SK-N-SH treated with all-trans-retinoic acid at 6 μM for 48 hours (cell line): ENCODE measurements at regions not wholly inside any gene's neighbourhood (a gene's known extent, or its start where the extent isn't known, plus 50 kb on each side); places are given as distances from the start of the nearest gene placed in this dataset.

Experiments
- BACH2 ChIP-seq: fragments of 250-450 bp; sonication (Bioruptor Pico); IDR thresholded peaks from 2 replicates; pipeline ENCODE4 v1.9.0; 2021; ENCODE audit warnings: mild to moderate bottlenecking, borderline replicate concordance
- CREB5 ChIP-seq: fragments of 250-450 bp; sonication (Bioruptor Pico); IDR thresholded peaks from 2 replicates; pipeline ENCODE4 v1.5.1; 2020; ENCODE audit warnings: low read depth, mild to moderate bottlenecking, moderate library complexity
- ESRRG ChIP-seq: fragments of 250-450 bp; sonication (Bioruptor Pico); IDR thresholded peaks from 2 replicates; pipeline ENCODE4 v1.6.1; 2021; ENCODE audit warnings: mild to moderate bottlenecking
- GLIS3 ChIP-seq: fragments of 250-450 bp; sonication (Bioruptor Pico); IDR thresholded peaks from 2 replicates; pipeline ENCODE4 v1.5.0; 2020; ENCODE audit warnings: mild to moderate bottlenecking, moderate library complexity
- OSR1 ChIP-seq: fragments of 250-450 bp; sonication (Bioruptor Pico); IDR thresholded peaks from 2 replicates; pipeline ENCODE4 v1.8.0; 2022; ENCODE audit warnings: moderate library complexity, mild to moderate bottlenecking, inconsistent platforms
- PATZ1 ChIP-seq: fragments of 250-450 bp; sonication (Bioruptor Pico); IDR thresholded peaks from 2 replicates; pipeline ENCODE4 v1.8.0; 2020; ENCODE audit warnings: mild to moderate bottlenecking, moderate library complexity, borderline replicate concordance
- RARB ChIP-seq: fragments of 250-450 bp; sonication (Bioruptor Pico); IDR thresholded peaks from 2 replicates; pipeline ENCODE4 v1.8.0; 2021; ENCODE audit warnings: mild to moderate bottlenecking, moderate library complexity
- TCF4 ChIP-seq: fragments of 250-450 bp; sonication (Bioruptor Pico); IDR thresholded peaks from 2 replicates; pipeline ENCODE4 v1.8.0; 2021; ENCODE audit warnings: mild to moderate bottlenecking, moderate library complexity, borderline replicate concordance
- TOX ChIP-seq: fragments of 250-450 bp; sonication (Bioruptor Pico); IDR thresholded peaks from 2 replicates; pipeline ENCODE4 v1.8.0; 2021; ENCODE audit warnings: mild to moderate bottlenecking, moderate library complexity, borderline replicate concordance
- TSHZ2 ChIP-seq: fragments of 250-450 bp; sonication (Bioruptor Pico); IDR thresholded peaks from 2 replicates; pipeline ENCODE4 v1.5.0; 2020; ENCODE audit warnings: mild to moderate bottlenecking, moderate library complexity
- ZC3H10 ChIP-seq: fragments of 250-450 bp; sonication (Bioruptor Pico); IDR thresholded peaks from 2 replicates; pipeline ENCODE4 v1.5.1; 2021; ENCODE audit warnings: mild to moderate bottlenecking, moderate library complexity
- ZFP3 ChIP-seq: fragments of 250-450 bp; sonication (Bioruptor Pico); IDR thresholded peaks from 2 replicates; pipeline ENCODE4 v1.5.0; 2020; ENCODE audit warnings: mild to moderate bottlenecking, moderate library complexity
- ZFP30 ChIP-seq: fragments of 450-650 bp; formaldehyde crosslinking; IDR thresholded peaks from 2 replicates; pipeline ENCODE4 v1.5.0; 2022; ENCODE audit warnings: mild to moderate bottlenecking, moderate library complexity
- ZNF8 ChIP-seq: fragments of 450-650 bp; formaldehyde crosslinking; IDR thresholded peaks from 2 replicates; pipeline ENCODE4 v1.5.0; 2020; ENCODE audit warnings: mild to moderate bottlenecking, moderate library complexity

GRCh38 chr12:25877446-25877845 is 81.0 kb upstream of the RASSF8 start:
- TF ChIP-seq ESRRG (CRISPR knock-in tag) = no peak
- no peak for TF ChIP-seq TSHZ2 (CRISPR knock-in tag)
- TF ChIP-seq ZFP30 (CRISPR knock-in tag) = no peak
- TF ChIP-seq TOX (CRISPR knock-in tag) = no peak
- no peak for TF ChIP-seq ZFP3
- TF ChIP-seq RARB = no peak
- no peak for TF ChIP-seq OSR1 (CRISPR knock-in tag)
- no peak for TF ChIP-seq PATZ1 (CRISPR knock-in tag)
- no peak for TF ChIP-seq TCF4
- no peak for TF ChIP-seq GLIS3 (CRISPR knock-in tag)
- no peak for TF ChIP-seq ZNF8 (CRISPR knock-in tag)
- TF ChIP-seq BACH2 = no peak
- no peak for TF ChIP-seq CREB5 (CRISPR knock-in tag)
- TF ChIP-seq ZC3H10 = no peak
